ENCODE measurements at regions not wholly inside any gene's neighbourhood (a gene's known extent, or its start where the extent isn't known, plus 50 kb on each side); places are given as distances from the start of the nearest gene placed in this dataset.

DNA sequence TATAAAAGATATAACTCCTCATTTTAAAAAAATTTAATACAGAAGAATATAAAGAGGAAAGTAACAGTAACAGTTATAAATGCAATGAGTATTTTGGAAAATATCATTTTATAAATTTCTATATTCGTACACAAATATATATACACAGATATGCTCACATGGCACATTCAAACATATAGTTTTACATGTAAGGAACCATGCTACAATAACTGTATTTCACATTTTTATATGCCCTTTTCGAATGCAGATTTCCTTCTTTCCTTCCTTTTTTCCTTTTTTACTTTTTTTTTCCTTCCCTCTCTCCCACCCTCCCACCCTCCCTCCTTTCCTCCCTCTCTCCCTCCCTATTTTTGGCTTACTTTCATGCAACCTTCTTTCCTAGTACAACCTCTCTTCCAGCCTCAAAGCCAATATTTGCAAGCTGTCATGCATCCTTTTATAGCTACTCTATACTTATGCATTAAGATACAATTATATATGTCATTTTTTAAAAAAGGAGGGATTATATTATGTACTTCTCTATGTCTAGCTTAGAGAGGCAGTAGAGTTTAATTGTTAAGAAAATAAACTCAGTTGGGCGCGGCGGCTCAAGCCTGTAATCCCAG is 830.5 kb downstream of the IGSF11 start:
- WGBS, 2 donors: 86% methylated on average over 5 of the region's 5 CpGs
- H3K4me3 ChIP-seq (ENCODE audit: low read depth, poor library complexity, severe bottlenecking): no peak overlapping the region
- intact Hi-C loops (cut with DNase I; ENCODE audit: low total_unique reads): no loop called here
- DNase-seq (ENCODE audit: low spot score in 2 of 2): no peak
- no peak for TF ChIP-seq POLR2A (IDR thresholded peaks at IDR 0.05)
- TF ChIP-seq, protein P1, sequence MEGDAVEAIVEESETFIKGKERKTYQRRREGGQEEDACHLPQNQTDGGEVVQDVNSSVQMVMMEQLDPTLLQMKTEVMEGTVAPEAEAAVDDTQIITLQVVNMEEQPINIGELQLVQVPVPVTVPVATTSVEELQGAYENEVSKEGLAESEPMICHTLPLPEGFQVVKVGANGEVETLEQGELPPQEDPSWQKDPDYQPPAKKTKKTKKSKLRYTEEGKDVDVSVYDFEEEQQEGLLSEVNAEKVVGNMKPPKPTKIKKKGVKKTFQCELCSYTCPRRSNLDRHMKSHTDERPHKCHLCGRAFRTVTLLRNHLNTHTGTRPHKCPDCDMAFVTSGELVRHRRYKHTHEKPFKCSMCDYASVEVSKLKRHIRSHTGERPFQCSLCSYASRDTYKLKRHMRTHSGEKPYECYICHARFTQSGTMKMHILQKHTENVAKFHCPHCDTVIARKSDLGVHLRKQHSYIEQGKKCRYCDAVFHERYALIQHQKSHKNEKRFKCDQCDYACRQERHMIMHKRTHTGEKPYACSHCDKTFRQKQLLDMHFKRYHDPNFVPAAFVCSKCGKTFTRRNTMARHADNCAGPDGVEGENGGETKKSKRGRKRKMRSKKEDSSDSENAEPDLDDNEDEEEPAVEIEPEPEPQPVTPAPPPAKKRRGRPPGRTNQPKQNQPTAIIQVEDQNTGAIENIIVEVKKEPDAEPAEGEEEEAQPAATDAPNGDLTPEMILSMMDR (IDR thresholded peaks at IDR 0.05): no peak

DNA sequence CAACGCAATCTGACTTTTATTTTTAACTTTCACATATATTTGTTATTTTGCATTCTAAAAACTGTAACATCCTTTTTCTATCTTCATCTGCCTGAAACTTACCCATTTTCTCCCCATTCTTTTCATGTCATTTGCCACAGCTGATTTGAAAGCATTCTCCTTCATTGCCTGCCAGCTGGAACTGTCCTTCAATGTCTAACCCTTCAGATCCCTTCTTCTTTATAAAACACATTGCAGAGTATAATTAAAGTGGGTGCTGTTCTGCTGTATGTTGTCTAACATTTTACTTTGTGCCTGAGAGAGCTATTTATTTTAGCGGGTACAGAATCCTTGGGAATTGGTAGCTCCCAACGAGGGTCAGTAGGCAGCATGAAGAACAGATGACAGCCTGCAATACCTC is 827.4 kb downstream of the IGSF11 start:
- no peak overlapping the region for H3K4me3 ChIP-seq (ENCODE audit: low read depth, poor library complexity, severe bottlenecking)
- DNase-seq (ENCODE audit: low spot score in 2 of 2): no peak
- intact Hi-C loops (cut with DNase I; ENCODE audit: low total_unique reads): no loop called here
- 68 to 76% methylated on average over 3 of the region's 3 CpGs for WGBS, 2 donors
- no peak for TF ChIP-seq POLR2A (IDR thresholded peaks at IDR 0.05)
- TF ChIP-seq, protein P1 (IDR thresholded peaks at IDR 0.05): no peak

DNA sequence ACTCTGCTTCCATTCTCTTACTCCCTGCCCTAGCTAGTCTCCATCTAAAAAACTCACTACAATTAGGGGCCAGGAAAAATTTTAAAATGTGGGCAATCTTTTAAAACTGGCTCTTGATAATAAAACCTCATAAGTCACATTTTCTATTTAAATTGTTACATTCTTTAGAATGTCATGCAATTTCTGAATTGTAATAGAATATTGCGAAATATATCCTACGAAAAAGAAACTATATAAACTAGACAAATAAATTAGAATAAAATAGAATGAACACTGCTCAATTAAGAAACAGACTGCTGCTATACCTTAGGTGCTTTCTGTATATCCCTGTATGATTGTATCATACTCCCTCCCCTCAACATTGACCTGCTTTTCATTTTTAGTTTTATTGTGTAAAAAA is 826.0 kb downstream of the IGSF11 start:
- H3K4me3 ChIP-seq (ENCODE audit: low read depth, poor library complexity, severe bottlenecking): no peak overlapping the region
- intact Hi-C loops (cut with DNase I; ENCODE audit: low total_unique reads): no loop called here
- no peak for DNase-seq (ENCODE audit: low spot score in 2 of 2)
- 46 to 49% methylated on average over 2 of the region's 2 CpGs for WGBS, 2 donors
- TF ChIP-seq POLR2A (IDR thresholded peaks at IDR 0.05): no peak
- TF ChIP-seq, protein P1 (IDR thresholded peaks at IDR 0.05): no peak

DNA sequence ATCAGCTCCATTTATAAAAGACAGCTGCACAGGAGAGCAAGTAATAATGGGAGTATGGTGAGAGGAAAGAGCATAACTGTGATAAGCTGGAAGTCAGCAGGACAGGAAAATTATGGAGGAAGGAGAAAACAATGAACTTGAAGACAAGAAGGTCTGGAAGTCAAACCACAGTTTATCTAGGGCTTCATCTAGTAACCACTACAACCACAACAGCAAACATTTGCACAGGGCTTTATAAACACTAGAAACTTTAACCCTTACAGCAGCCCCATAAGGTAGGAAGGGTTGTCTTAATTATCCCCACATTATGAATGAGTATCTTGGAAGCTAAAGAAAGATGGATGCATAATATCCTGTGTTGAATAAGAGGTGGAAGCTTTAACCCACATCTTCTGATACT is 820.8 kb downstream of the IGSF11 start:
- intact Hi-C loops (cut with DNase I; ENCODE audit: low total_unique reads): no loop called here
- H3K4me3 ChIP-seq (ENCODE audit: low read depth, poor library complexity, severe bottlenecking): no peak overlapping the region
- no peak for DNase-seq (ENCODE audit: low spot score in 2 of 2)
- no peak for TF ChIP-seq POLR2A (IDR thresholded peaks at IDR 0.05)
- TF ChIP-seq, protein P1 (IDR thresholded peaks at IDR 0.05): no peak

DNA sequence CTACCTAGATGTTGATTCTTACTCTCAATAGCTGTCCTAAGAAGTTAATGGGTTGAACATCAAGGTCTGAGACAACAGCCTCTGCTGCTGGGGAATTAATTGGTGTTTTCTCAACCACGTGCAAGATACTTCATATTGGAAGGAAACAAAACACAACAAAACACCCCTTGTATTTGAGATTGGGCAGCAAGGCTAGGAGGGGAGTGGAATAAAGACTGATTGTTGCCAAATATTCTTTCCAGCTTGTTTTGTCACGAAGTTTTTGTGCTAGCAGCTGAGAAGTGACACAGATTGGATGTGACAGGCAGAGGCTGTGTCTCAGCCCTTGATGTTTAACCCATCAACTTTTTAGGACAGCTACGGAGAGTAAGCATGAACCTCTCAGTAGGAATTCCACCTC is 808.4 kb downstream of the IGSF11 start:
- TF ChIP-seq, protein P1 (IDR thresholded peaks at IDR 0.05): no peak
- TF ChIP-seq POLR2A (IDR thresholded peaks at IDR 0.05): no peak
- WGBS, 2 donors: 65 to 69% methylated on average over 3 of the region's 3 CpGs
- no peak overlapping the region for H3K4me3 ChIP-seq (ENCODE audit: low read depth, poor library complexity, severe bottlenecking)

DNA sequence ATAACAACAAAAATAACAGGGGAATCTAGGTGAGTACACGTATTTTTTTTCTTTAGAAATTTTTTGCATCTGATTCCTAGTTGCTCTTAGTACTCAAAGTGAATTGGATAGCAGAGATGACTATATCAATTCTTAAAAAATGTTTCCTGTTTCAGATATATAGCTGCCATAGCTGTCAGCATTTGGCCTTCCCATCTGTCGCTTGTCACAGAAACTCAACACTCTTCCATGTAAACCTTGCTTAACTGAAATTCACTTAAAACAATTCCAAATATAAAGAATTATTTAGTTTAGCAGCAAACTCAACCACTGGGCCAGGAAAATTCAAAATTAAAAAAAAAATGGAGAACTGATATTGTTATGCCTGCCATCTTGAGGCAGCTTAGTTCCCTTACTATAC is 807.5 kb downstream of the IGSF11 start:
- WGBS, 2 donors: 74 to 79% methylated on average over 2 of the region's 2 CpGs
- intact Hi-C loops (cut with DNase I; ENCODE audit: low total_unique reads): no loop called here
- no peak for DNase-seq (ENCODE audit: low spot score in 2 of 2)
- no peak overlapping the region for H3K4me3 ChIP-seq (ENCODE audit: low read depth, poor library complexity, severe bottlenecking)
- TF ChIP-seq, protein P1 (IDR thresholded peaks at IDR 0.05): no peak
- no peak for TF ChIP-seq POLR2A (IDR thresholded peaks at IDR 0.05)

More for the DNA sequence above, 808.4 kb downstream of the IGSF11 start:
- DNase-seq (ENCODE audit: low spot score in 2 of 2): no peak
- intact Hi-C loops (cut with DNase I; ENCODE audit: low total_unique reads): no loop called here

All from lower leg skin (tissue), 4 donors.